Muscle layer of duodenum (tissue), 2 donors: ENCODE measurements at regions not wholly inside any gene's neighbourhood (a gene's known extent, or its start where the extent isn't known, plus 50 kb on each side); places are given as distances from the start of the nearest gene placed in this dataset.

ENCODE experiments used
- H3K27ac ChIP-seq: one replicate; pipeline ENCODE4 v1.7.0; 2013; ENCODE audit warnings: mild to moderate bottlenecking, low read length
- H3K27me3 ChIP-seq: one replicate; pipeline ENCODE4 v1.7.0; 2013; ENCODE audit warnings: low read depth, mild to moderate bottlenecking, control low read depth, low read length
- H3K36me3 ChIP-seq, 2 donors: one replicate each; pipeline ENCODE4 v1.7.0; 2013; ENCODE audit warnings: low read length in 2 of 2, control low read depth in 1 of 2, mild to moderate bottlenecking in 1 of 2; ENCODE audit not compliant: insufficient read depth in 2 of 2, control insufficient read depth in 1 of 2
- H3K4me1 ChIP-seq, 2 donors: one replicate each; pipeline ENCODE4 v1.7.0; 2013; ENCODE audit warnings: low read length in 2 of 2, mild to moderate bottlenecking in 2 of 2, control low read depth in 1 of 2, moderate library complexity in 1 of 2; ENCODE audit not compliant: insufficient read depth in 2 of 2, control insufficient read depth in 1 of 2
- H3K4me3 ChIP-seq, 2 donors: one replicate each; pipeline ENCODE4 v1.7.0; 2013; ENCODE audit warnings: low read length in 2 of 2, low read depth in 1 of 2, mild to moderate bottlenecking in 1 of 2
- H3K9me3 ChIP-seq, 2 donors: one replicate each; pipeline ENCODE4 v1.7.0; 2013; ENCODE audit warnings: low read length in 2 of 2, control low read depth in 1 of 2, mild to moderate bottlenecking in 1 of 2; ENCODE audit not compliant: control insufficient read depth in 1 of 2
- donor health status: healthy.

DNA sequence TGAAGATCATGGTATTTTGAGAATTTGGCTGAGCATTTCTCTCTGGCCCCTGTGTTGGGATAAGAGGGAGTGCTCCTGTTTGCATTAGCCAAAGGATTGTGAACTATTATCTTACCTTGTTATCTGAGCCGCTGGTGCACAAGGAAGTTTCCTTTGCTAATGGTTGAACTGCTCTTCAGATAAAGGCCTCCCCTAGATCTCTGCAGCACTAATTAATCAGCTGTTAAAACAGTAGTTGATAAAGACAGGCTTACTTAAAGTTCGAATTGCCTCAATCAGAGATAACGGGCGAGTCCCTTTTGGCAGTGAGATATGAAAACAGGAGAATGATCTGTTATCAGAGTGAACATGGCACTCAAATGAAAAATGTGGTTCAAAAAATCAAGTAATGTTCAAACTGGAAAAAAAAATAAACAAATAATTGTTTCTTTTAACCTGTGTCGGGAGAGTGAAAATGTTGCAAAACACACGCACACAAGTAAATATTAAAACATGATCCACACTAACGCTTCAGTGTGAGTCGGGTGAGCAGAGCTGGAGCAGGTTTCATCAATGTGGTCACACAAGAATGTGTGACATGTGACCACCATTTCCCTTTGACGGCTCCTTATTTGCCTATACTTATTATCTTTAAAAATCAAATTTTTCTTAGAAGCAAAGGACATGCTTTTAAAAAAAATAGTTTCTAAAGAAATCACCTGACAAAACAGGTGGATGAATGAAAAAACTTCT is 469.1 kb downstream of the SOX2 start:
- no peaks in the 10 kb centered on the region for H3K9me3 ChIP-seq
- no peak overlapping the region for H3K27ac ChIP-seq
- H3K4me1 ChIP-seq = no peaks in the 10 kb centered on the region
- no peaks in the 10 kb centered on the region for H3K36me3 ChIP-seq
- H3K4me3 ChIP-seq = no peak overlapping the region
- no peaks in the 10 kb centered on the region for H3K27me3 ChIP-seq

DNA sequence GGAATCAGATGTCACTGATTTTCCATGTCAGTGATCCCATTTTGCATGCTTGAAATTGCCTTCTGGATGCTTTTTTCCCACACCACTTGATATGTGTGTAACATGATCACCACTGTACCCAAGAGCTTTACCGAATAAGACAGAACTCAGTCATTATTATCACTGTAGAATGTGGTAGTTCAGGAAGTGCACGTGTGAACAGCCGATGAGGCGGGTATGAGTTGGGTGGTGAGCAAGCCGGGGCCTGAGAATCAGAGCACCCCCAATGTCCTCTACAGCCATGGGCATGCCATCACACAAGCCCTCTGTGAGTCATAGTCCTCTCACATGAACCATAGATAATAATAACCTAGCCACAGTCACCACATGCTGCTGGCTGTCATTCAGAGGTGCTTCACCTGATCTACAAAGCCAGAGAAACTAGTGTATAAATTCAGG is 470.8 kb downstream of the SOX2 start:
- no peak overlapping the region for H3K27ac ChIP-seq
- H3K4me3 ChIP-seq = no peak overlapping the region
- H3K27me3 ChIP-seq = peaks cover 3% of the 10 kb centered on the region
- H3K36me3 ChIP-seq = no peaks in the 10 kb centered on the region
- H3K4me1 ChIP-seq = no peaks in the 10 kb centered on the region
- H3K9me3 ChIP-seq = no peaks in the 10 kb centered on the region

DNA sequence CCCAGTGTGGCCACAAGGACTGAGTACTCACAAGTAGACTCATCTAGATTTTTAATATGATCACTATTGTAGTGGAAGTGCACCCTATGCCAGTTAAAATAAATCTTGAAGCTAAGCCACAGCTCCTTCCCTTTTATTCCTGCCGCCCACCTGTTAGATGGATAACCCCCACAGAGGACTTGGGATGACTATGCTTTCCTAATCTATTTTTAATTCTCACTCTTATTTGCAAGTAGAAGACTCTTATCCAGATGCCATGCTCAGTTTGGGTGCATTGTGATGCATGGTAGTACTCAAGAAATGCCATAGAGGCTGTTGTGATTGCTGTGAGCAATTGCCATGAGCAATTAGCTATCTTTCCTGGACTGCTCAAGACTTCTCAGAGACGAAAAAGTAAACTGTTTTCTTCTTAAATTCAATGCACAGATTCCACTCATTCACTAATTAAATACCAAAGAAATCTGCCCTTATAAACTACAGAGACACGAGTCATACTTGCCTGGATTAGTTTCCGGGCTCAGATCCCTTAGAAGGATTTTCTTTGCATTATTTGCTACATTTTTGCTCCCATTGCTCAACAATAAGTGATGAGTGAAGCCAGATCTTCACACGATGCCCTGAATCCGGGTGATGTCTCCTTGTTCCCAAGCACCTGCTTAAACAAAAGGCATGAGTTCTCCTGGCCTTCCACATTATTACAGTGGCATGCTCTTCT is 472.1 kb downstream of the SOX2 start:
- no peak overlapping the region for H3K27ac ChIP-seq
- peaks cover 3% of the 10 kb centered on the region for H3K27me3 ChIP-seq
- no peak overlapping the region for H3K4me3 ChIP-seq
- no peaks in the 10 kb centered on the region for H3K4me1 ChIP-seq
- no peaks in the 10 kb centered on the region for H3K9me3 ChIP-seq
- no peaks in the 10 kb centered on the region for H3K36me3 ChIP-seq

DNA sequence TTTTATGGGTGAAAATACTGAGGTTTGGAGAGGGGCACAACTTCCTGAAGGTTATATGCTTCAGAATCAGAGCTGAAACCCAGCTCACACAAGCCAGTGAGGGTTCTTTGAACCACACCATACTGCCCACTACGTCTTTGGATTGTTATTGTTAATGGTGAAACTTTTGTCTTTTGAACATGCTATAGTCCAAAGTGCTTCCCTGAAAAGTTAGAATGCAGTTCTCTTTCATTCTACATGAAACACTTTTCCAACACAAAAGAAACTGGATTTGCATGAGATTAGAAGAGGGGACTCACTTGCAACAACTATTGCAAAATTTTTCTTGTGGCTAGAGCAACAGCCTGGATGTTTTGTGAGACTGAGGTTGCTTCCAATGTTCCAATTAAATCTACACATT is 473.6 kb downstream of the SOX2 start:
- H3K36me3 ChIP-seq = no peaks in the 10 kb centered on the region
- H3K4me3 ChIP-seq = no peak overlapping the region
- H3K4me1 ChIP-seq = no peaks in the 10 kb centered on the region
- H3K9me3 ChIP-seq = no peaks in the 10 kb centered on the region
- H3K27me3 ChIP-seq = peaks cover 3% of the 10 kb centered on the region
- H3K27ac ChIP-seq = no peak overlapping the region

DNA sequence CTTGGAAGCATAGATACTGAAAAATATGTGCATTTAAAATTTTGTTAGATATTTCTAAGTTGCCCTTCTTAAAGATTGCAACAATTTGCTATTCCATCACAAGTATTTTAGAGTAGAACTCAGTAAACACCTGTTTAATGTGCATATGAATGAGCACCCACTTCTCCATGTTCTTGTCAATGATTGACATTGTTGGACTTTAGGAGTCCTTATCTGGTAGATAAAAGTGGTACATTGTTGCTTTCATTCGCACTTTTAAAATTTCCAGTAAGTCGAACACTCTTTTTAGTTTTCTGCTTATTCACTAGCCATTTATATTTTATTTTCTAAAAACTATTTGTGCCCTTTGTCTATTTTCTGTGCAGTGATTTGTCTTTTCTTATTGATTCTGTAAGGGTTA is 478.3 kb downstream of the SOX2 start:
- Histone ChIP-seq H3K27me3 (peaks cover 3% of the 10 kb centered on the region), H3K36me3 (no peaks in the 10 kb centered on the region), H3K9me3 (no peaks in the 10 kb centered on the region), H3K4me3 (no peak overlapping the region), H3K27ac (no peak overlapping the region), H3K4me1 (no peaks in the 10 kb centered on the region)

DNA sequence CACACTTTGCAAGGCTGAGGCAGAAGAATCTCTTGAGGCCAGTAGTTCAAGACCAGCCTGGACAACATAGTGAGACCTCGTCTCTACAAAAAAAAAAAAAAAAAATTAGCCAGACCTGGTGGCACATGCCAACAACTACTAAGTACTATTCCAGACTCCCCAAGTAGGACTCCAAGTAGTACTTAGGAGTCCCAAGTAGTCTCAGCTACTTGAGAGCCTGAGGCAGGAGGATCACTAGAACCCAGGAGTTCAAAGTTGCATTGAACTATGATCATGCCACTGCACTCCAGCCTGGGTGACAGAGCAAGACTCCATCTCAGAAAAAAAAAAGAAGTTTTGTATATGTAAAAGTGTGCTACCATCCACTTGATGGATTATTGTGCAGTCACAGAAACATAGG is 486.6 kb downstream of the SOX2 start:
- H3K36me3 ChIP-seq = no peaks in the 10 kb centered on the region
- no peaks in the 10 kb centered on the region for H3K9me3 ChIP-seq
- H3K4me3 ChIP-seq = no peak overlapping the region
- H3K27me3 ChIP-seq = no peaks in the 10 kb centered on the region
- no peaks in the 10 kb centered on the region for H3K4me1 ChIP-seq
- H3K27ac ChIP-seq = no peak overlapping the region

DNA sequence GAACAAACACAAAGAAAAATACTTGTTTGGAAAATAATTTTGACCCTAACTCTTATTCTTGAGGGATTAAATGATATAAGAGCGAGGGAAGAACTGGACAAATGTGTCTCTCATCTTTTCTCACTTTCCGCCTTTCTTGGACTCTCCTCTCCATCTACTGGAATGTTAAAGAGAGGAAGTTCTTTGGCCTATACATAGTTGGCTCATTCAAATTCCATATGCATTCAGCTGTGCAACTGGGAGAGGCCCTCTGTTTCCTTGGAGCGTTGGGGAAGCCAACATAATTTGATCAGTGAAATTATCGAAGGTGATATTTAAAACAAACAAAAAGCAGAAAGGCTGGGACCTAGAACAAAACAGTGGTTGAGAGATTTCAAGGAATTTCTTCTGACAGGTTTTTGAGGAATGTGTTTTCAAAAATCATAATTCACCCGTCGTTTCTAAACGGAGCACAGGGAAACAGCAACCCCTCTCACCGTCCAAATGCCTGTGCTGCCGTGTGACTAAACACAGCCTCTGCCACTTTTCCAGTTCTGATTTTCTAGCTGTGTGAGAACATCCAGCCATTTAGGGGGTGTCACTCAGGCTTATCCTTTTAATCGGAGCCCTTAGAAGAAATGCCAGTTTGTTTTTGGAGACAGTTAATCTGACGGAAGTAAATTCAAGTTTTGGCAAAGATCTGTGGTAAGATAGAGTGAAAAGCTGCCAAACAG is 489.9 kb downstream of the SOX2 start:
- Histone ChIP-seq H3K27me3 (no peaks in the 10 kb centered on the region), H3K4me1 (no peaks in the 10 kb centered on the region), H3K27ac (no peak overlapping the region), H3K36me3 (no peaks in the 10 kb centered on the region), H3K4me3 (no peak overlapping the region), H3K9me3 (no peaks in the 10 kb centered on the region)

DNA sequence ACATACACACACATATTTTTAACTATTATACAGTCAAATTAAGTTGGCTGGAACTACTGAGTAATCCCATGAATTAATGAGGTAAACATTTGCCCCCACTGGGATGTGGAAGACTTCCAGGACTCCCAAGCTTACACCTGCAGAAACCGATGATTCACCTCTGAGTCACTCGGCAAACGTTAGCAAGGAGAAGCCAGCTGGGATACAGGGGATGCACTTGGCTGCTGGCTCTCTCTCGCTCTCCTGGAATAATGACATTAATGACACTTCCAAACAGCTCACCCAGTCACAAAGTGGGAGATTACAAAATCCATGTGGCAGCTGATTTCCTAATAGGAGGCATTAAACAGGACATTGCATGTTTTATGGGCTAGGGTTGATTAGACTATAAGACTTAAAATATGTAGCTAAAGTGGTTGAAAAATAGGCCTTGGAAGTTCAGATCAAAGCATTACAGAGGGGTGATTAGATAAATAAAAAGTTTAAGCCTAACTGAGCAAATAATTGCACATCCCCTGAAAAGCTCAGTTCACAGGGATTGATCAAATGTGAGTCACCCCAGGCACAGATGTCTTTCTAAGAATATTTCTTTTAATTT is 500.9 kb downstream of the SOX2 start:
- Histone ChIP-seq H3K4me3 (no peak overlapping the region), H3K36me3 (no peaks in the 10 kb centered on the region), H3K4me1 (peaks cover 0 to 5% of the 10 kb centered on the region in 2 donors), H3K27ac (no peak overlapping the region), H3K27me3 (no peaks in the 10 kb centered on the region), H3K9me3 (no peaks in the 10 kb centered on the region)

DNA sequence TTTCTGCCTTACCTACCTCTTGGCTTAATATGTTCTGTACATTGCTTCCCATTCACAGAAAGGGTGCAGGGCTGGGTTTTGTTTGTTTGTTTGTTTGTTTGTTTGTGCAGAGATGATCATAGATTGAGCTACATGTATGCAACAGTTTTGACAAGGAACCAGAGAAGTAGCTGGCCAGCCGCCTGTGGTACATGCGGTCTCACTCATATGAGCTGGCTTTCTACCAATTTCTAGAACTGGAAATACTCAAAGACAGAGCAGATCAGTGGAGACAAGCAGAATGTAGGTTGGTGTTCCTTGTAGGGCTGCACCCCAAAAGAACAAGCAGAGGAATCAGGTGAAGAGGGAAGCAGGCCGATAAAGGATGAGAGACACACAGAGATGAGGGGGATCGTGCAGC is 502.7 kb downstream of the SOX2 start:
- Histone ChIP-seq H3K4me3 (no peak overlapping the region), H3K27me3 (no peaks in the 10 kb centered on the region), H3K36me3 (no peaks in the 10 kb centered on the region), H3K9me3 (no peaks in the 10 kb centered on the region), H3K27ac (no peak overlapping the region), H3K4me1 (peaks cover 0 to 5% of the 10 kb centered on the region in 2 donors)

DNA sequence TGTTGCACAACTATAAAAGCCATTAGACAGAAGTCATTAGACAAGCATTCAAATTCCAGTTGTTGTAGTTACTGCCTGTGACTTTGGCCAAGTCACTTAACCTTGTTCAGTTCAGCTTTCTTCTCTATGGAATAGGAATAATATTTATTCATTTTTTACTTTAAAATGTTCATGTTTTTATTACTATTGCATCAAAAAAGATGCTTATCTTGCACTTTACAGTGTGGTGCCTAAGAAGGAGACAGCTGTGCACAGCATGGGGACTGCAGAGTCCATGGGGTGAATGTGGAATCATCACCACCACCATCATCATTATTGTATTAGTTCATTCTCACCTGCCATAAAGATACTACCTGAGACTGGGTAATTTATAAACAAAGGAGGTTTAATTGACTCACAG is 504.2 kb downstream of the SOX2 start:
- H3K4me1 ChIP-seq = peaks cover 0 to 5% of the 10 kb centered on the region in 2 donors
- H3K4me3 ChIP-seq = no peak overlapping the region
- H3K27ac ChIP-seq = no peak overlapping the region
- H3K36me3 ChIP-seq = no peaks in the 10 kb centered on the region
- H3K9me3 ChIP-seq = no peaks in the 10 kb centered on the region
- no peaks in the 10 kb centered on the region for H3K27me3 ChIP-seq

DNA sequence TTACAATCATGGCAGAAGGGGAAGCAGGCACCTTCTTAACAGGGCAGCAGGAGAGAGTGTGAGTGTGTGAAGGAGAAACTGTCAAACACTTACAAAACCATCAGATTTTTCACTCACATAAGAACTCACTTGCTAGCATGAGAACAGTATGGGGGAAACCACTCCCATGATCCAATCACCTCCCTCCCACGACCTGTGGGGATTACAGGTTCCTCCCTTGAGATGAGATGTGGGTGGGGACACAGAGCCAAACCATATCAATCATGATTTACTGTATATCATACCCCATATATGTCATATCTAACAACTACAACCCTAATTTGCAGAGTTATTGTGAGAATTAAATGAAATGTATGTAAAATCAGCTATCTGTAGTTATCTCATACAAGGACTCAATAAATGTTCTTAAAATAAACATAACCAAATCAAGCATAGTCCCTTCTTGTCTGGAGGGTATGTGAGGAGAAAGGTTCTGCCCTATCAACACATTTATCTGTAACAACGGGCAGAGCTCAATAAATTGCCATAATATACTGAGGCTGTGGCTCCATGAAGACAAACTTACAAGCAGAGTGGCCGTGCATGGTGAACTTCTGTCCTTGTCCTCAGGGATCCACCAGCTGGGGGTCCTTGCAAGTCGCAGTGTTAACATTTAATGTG is 504.7 kb downstream of the SOX2 start:
- Histone ChIP-seq H3K4me1 (peaks cover 0 to 5% of the 10 kb centered on the region in 2 donors), H3K36me3 (no peaks in the 10 kb centered on the region), H3K9me3 (no peaks in the 10 kb centered on the region), H3K27ac (no peak overlapping the region), H3K4me3 (no peak overlapping the region), H3K27me3 (no peaks in the 10 kb centered on the region)
